HG03108 (cell line): ENCODE measurements at regions not wholly inside any gene's neighbourhood (a gene's known extent, or its start where the extent isn't known, plus 50 kb on each side); places are given as distances from the start of the nearest gene placed in this dataset.

ENCODE experiments used
- ATAC-seq: cut with Tn5 transposase; IDR thresholded peaks from one replicate; pipeline ENCODE4 v1.9.1; 2021; ENCODE audit warnings: moderate library complexity; ENCODE audit not compliant: unreplicated experiment

DNA sequence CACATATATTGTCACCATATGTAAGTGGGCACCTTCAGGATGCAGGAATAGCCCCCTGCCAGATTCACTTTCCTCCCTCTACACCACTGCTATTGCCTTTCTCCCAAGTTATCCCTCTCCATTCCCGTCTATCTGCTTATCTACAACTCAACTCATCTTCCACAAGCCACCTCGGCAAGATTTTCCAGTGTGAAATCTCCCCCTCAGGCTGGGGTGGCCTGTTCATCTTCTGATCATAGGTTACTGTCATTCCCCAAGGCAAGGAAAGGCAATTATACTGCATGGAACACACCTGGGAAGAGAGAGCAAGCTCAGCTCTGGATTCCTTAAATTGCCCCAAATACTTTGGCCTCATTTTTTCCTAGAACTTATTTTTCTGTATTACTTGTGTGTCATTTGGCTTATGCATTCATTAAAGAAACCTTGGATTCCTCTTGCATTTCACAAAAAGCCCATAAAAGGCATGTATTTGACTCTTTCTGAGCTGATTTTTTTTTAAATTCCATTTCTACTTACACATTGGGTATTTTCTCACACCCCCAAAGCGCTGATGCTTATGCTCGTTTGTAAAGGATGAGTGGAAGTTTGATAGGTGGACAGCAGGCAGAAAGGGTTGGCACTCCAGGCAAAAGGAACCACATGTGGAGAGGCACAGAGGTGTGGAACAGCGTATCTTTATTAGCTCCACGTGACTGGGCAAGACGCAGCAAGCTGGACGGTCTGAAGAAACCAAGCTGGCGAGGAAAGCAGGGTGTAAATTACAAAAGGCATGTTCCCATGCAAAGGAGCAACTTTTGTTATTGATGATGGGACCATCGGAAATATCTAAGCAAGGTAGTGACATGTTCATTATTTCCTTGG is 169.7 kb upstream of the RAB4A start:
- no peak for ATAC-seq

DNA sequence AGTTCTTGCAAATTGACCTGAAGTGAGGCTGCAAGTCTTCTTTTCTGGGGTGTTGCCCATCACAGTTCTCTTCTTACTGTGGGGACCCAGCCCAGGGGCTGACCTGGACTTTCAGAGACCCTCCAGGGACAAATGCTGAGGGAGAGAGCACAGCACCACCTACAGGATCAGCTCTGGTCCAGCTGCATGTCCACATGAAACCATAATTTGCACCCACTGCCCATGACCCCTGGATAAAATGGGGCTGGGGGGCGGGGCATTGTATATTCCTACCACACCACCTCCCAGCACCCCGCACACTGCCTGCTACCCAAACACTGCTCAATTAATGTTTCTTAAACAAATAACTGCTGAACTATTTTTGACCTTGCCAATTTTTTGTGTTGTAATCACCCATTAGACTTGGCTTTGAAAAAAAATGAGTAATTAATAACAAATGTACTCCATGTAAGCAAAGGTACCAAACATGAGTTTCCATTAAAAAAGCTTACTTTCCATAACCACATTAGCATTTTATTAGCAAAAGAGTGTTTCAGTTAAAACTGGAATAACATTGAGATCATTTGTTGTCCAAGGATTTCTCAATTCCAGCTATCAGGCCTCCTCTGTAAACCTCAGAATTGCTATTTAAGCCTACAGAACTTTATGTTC is 168.0 kb upstream of the RAB4A start:
- ATAC-seq = no peak

GRCh38 chr1:229104654-229105053 is 166.3 kb upstream of the RAB4A start:
- ATAC-seq = no peak

GRCh38 chr1:229105109-229105508 is 165.8 kb upstream of the RAB4A start:
- ATAC-seq = no peak

GRCh38 chr1:229105822-229106525 is 164.9 kb upstream of the RAB4A start:
- no peak for ATAC-seq

DNA sequence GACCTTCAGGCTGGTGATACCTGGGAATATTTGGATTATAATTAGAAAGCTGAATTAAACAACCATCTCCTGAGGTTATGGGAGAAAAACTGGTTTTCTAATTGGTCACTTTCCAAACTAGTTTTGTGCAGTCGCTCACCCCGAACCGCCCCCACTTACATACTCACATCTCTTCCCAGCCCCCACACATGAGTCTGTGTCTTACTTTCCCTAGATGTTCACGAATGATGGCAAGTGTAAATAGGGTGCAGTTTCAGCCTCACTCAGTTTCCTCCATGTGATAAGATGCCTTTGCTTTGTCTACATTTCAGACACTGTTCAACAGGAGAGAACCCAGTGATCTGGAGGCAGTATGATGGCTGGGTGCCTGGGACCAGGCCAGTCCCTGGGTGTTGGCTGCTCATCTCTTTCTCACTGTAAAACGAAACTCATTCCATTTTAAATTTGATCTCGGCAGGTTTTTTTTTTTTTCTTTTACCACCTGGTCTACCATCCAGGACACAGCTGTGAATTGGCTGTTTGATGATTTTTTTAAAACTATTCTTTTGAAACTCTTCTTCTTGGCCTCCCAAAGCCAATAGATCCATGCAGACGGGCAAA is 164.3 kb upstream of the RAB4A start:
- no peak for ATAC-seq

DNA sequence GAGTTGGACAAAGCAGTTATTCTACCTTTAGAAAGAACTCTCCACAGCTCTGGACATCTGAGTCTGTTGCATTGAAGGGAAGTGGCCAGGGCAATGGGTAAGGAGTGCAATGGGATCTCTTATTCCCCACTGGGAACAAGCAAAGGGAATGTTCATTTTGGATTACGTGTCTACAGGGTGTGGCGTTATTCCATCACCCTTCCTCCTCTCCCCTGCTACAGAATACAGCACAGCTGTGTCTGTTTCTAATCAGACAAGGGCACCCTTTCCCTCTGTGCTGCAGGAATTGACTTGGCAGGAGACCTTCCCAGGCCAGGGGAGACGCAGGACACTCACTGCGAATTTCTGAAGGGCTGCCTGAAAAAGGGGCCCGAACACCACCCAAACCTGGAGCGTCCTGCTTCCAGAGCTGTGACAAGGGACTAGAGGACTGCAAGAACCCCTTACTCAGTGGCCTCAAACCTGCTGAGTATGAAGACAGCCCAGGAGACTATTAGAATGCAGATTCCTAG is 163.6 kb upstream of the RAB4A start:
- ATAC-seq = no peak

DNA sequence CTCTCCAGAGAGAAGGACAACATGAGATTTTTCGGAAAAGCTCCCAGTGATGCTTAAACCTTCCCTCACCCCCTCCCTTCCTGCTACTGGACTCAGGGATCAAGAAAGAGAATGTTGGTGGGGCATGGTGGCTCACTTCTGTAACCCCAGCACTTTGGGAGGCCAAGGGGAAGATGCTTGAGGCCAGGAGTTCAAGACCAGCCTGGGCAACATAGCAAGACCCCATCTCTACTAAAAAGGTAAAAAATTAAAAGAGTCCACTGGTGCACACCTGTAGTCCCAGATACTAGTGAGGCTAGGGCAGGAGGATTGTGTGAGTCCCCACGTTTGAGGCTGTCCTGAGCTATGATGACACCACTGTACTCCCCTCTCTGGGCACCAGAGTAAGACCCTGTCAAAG is 162.9 kb upstream of the RAB4A start:
- no peak for ATAC-seq

- ATAC-seq = no peak
Measured at GRCh38 chr1:229108598-229109201, 162.2 kb upstream of the RAB4A start.

DNA sequence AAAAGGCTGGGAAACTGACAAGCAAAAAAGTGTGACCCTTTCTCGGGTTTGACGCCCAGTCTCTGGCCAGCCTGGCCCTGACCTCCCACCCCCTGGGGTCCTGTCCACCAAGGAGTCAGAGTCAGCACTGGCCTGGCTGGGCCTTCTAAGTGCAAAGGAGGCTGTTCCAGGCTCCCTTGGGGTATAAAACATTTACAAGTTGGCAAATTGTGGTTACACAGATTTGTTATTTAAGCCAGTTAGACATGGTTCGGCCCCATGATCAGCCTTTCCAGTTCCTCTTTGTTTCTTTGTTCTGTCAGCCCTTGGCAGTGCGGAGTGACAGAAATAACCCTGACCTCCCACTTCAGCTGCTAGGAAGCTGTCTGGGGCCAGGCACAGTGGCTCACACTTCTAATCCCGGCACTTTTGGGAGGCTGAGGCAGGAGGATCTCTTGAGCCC is 161.6 kb upstream of the RAB4A start:
- no peak for ATAC-seq

GRCh38 chr1:229110986-229111385 is 159.9 kb upstream of the RAB4A start:
- no peak for ATAC-seq

DNA sequence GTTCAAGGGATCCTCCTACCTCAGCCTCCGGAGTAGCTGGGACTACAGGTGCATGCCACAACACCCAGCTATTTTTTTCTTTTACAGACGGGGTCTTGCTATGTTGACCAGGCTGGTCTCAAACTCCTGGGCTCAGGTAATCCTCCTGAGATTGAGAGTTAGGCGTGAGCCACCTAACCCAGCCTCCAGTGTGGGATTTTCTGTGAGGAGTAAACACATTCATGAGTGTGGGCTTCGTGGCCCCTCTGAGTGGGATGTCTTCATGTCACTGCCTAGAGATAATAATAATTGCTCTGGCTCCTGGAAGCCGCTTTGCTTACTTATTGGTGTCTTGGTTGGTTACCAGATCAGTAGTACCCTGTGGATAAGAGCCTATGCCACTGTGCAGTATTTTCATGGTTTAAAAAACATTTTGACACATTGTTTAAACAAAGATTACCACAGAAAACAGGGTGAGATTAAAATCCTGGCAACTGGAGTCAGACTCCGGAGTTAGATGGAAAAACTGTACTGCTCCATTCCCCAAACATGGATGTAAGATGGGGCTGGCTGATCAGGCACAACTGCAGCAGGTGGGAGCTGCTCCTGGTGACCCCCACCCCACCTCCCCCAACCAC is 159.1 kb upstream of the RAB4A start:
- ATAC-seq = no peak

- no peak for ATAC-seq
Measured at GRCh38 chr1:229112832-229113548, 157.9 kb upstream of the RAB4A start.

GRCh38 chr1:229114315-229114714 is 156.6 kb upstream of the RAB4A start:
- no peak for ATAC-seq

DNA sequence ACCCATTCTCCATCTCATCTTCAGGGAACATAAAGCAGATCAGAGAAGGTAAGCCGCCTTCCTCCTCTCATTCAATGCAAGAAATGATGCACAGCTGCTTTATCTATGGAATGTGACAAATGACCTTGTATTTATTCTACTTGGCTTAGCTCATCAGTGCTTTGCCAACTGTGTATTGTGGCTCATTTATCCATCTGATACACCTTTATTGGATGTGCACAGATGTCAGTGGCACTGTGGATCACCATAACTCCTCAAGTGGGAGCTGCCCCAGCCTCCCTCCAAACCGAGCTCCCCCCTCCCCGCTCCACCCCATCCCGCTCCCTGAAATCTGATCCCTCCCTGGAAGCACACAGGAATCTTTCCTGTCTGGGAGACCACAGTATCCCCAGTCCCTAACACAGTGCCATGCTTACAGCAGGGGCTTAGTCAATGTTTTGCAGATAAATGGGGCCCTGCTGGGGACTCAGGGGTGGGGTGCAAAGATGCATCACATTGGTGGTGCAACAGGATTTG is 156.0 kb upstream of the RAB4A start:
- no peak for ATAC-seq

DNA sequence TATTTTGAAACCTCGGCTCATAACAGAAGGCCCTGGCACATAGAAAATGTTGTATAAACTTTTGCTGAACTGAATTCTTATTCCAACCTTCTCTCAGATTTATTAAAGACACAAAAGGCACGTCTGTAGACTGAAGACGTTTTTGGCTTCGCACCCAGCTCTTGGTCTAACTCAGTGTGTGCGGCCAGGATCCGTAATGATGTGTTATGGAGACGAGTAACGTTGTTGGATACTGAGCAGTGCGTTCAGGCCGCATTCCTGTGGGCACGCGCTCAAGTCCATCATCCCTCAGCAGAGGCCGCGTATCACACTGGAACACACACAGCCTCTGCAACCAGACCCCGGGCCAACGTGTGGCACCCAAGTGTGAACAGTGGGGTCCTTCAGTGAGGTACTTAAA is 154.8 kb upstream of the RAB4A start:
- ATAC-seq = no peak

GRCh38 chr1:229117664-229118300 is 153.1 kb upstream of the RAB4A start:
- ATAC-seq = no peak

DNA sequence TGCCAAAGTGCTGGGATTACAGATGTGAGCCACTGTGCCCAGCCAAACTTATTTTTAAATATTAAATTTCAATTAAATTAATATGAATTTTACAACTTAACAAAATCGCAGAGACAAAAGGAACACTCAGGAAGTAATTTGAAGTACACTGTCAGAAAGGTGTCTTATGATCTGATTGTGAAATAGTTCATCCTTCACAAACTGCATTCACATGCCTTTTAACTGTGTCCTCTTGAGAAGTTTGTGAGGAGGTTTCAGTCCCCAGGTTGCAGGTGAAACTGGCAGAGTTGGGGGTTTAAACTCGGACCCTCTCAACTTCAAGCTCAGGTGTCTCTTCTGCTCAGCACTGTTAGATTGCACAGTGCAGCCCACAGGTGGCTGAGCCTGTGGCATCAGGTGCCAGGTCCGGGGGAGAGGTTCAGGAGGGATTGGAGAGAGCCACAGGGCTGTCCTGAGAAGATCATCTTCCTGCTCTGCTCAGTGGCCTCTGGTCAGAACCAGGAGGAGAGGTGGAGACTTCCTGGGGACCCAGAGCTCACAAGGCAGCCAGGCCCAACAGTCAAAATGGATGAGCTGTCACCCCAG is 152.3 kb upstream of the RAB4A start:
- ATAC-seq = no peak

DNA sequence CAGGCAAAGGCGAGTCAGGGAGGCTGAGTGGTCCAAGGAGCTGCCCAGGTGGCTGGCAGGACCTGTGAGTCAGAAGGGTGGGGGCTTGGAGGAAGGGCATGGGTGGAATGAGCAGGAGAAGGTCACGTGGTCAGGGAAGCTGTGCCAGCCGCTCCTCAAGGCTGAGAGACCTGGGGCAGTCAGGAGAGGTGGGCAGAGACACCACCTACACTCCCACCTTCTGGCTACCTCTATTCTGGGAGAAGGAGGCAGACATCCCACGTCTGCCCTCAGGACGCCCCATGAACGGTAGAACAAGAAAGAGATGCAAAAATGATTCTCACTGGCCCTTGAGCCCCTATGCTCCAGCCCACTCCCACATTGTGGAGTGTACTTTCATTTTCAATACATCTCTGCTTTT is 151.8 kb upstream of the RAB4A start:
- no peak for ATAC-seq
